Esophagus muscularis mucosa (tissue), 4 donors: ENCODE measurements at regions not wholly inside any gene's neighbourhood (a gene's known extent, or its start where the extent isn't known, plus 50 kb on each side); places are given as distances from the start of the nearest gene placed in this dataset.

Experiments
- DNase-seq: peaks from one replicate; pipeline ENCODE4 v3.0.0-alpha.2; 2017; ENCODE audit errors: extremely low spot score
- H3K27ac ChIP-seq, 4 donors: fragments of 200-600 bp; sonication (generic); replicated peaks in 1 of 4; 1 replicate in 3 of 4; 2 replicates in 1 of 4; pipeline ENCODE4 v1.5.1; 2016 to 2019; ENCODE audit warnings: mild to moderate bottlenecking in 1 of 4
- H3K27me3 ChIP-seq, 4 donors: fragments of 200-600 bp; sonication (generic); one replicate each; pipeline versions ENCODE4 v1.5.1 to v1.6.0; 2016 to 2019
- H3K36me3 ChIP-seq, 4 donors: fragments of 200-600 bp; sonication (generic); one replicate each; pipeline ENCODE4 v1.5.1; 2016 to 2019
- H3K4me1 ChIP-seq, 4 donors: fragments of 200-600 bp; sonication (generic); one replicate each; pipeline ENCODE4 v1.5.1; 2016 to 2019
- H3K4me3 ChIP-seq, 4 donors: fragments of 200-600 bp; sonication (generic); 1 replicate in 2 of 4; 2 replicates in 2 of 4; pipeline ENCODE4 v1.5.1; 2016 to 2019; ENCODE audit warnings: mild to moderate bottlenecking in 4 of 4, moderate library complexity in 1 of 4
- H3K9me3 ChIP-seq, 4 donors: fragments of 200-600 bp; sonication (generic); 1 replicate in 3 of 4; 2 replicates in 1 of 4; pipeline ENCODE4 v1.5.1; 2016 to 2019
- EP300 ChIP-seq: sonication (generic); formaldehyde crosslinking; IDR thresholded peaks from one replicate; pipeline ENCODE4 v1.6.1; 2017; ENCODE audit warnings: antibody characterized with exemption
- POLR2A ChIP-seq: fragments of 450-650 bp; IDR thresholded peaks from one replicate; pipeline ENCODE4 v1.6.1; 2017; ENCODE audit warnings: antibody characterized with exemption, moderate library complexity, mild to moderate bottlenecking, low read depth
- POLR2AphosphoS5 ChIP-seq, 2 donors: sonication (generic); formaldehyde crosslinking; IDR thresholded peaks; one replicate each; pipeline ENCODE4 v1.6.1; 2017; ENCODE audit warnings: antibody characterized with exemption in 2 of 2
- WGBS: methylation state at CpG from one replicate; pipeline ENCODE4 v1.1.5; 2018; 5-methylcytosine and 5-hydroxymethylcytosine counted together
- intact Hi-C: fragments of 100-400 bp; cut with DNase I; formaldehyde crosslinking; loops from one replicate; pipeline ENCODE4 v1.15.1; 2023
- TF ChIP-seq, protein P1 (sequence below), 3 experiments: fragments of 200-600 bp in 2 of 3; fragments of 450-650 bp in 1 of 3; sonication (generic) in 2 of 3; IDR thresholded peaks; one replicate each; pipeline ENCODE4 v1.5.1; 2017 to 2019; ENCODE audit warnings: antibody characterized with exemption in 3 of 3, mild to moderate bottlenecking in 2 of 3, moderate library complexity in 1 of 3

DNA sequence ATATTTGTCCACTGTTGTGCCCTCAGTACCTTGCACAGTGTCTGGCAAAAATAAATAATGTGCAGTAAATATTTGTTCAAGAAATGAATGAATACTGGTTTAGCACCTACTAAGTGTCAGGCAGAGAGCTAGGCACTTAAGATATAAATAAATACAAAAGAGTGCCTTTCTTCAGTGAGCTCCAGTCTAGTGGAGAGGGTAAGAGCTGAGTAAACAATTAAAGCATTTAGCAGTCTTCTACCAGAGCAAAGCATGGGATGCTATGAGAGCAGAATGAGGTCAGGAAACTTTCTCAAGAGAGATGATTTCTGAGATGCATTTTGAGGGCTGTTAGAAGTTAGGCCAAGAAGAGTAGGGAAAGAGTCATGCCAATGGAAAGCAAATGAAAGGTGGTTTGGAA lies 314.7 kb downstream of the DSC3 start:
- Histone ChIP-seq H3K27me3 (no peaks in the 10 kb centered on the region), H3K4me1 (no peaks in the 10 kb centered on the region), H3K36me3 (no peaks in the 10 kb centered on the region), H3K27ac (no peak overlapping the region), H3K4me3 (no peak overlapping the region), H3K9me3 (no peaks in the 10 kb centered on the region)
- intact Hi-C loops, result no loop called here
- DNase-seq, result no peak
- TF ChIP-seq EP300, result no peak
- TF ChIP-seq POLR2A, result no peak
- TF ChIP-seq POLR2AphosphoS5 (IDR thresholded peaks at IDR 0.05), result no peak
- TF ChIP-seq, protein P1, sequence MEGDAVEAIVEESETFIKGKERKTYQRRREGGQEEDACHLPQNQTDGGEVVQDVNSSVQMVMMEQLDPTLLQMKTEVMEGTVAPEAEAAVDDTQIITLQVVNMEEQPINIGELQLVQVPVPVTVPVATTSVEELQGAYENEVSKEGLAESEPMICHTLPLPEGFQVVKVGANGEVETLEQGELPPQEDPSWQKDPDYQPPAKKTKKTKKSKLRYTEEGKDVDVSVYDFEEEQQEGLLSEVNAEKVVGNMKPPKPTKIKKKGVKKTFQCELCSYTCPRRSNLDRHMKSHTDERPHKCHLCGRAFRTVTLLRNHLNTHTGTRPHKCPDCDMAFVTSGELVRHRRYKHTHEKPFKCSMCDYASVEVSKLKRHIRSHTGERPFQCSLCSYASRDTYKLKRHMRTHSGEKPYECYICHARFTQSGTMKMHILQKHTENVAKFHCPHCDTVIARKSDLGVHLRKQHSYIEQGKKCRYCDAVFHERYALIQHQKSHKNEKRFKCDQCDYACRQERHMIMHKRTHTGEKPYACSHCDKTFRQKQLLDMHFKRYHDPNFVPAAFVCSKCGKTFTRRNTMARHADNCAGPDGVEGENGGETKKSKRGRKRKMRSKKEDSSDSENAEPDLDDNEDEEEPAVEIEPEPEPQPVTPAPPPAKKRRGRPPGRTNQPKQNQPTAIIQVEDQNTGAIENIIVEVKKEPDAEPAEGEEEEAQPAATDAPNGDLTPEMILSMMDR (IDR thresholded peaks at IDR 0.05), result no peak

DNA sequence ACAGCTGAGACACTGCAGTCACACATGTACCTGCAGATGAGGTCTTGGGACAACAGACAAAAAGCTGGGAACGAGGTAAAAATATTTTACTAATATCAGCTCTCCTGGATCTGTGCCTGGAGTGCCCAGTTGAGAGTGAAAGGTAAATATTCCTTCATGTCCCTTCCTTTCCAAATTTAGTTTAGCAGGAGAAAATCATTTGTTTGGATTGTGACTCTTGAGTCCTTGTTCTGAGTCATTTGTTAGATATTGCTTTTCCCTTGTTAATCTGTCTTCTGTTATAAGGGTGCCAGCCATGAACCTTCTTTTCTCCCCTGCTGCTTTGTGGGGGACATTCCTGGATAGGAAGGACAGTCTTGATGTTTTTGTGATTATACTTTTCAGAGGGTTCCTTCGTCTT lies 329.2 kb downstream of the DSC3 start:
- H3K27me3 ChIP-seq, result no peaks in the 10 kb centered on the region
- no peak overlapping the region for H3K4me3 ChIP-seq
- TF ChIP-seq POLR2A (no peak), POLR2AphosphoS5 (IDR thresholded peaks at IDR 0.05) (no peak), EP300 (no peak)
- TF ChIP-seq, protein P1 (IDR thresholded peaks at IDR 0.05), result no peak
- 64% methylated on average over 2 of the region's 2 CpGs for WGBS
- no peaks in the 10 kb centered on the region for H3K36me3 ChIP-seq
- DNase-seq, result no peak
- intact Hi-C loops, result no loop called here
- H3K9me3 ChIP-seq, result no peaks in the 10 kb centered on the region
- no peak overlapping the region for H3K27ac ChIP-seq
- H3K4me1 ChIP-seq, result no peaks in the 10 kb centered on the region

DNA sequence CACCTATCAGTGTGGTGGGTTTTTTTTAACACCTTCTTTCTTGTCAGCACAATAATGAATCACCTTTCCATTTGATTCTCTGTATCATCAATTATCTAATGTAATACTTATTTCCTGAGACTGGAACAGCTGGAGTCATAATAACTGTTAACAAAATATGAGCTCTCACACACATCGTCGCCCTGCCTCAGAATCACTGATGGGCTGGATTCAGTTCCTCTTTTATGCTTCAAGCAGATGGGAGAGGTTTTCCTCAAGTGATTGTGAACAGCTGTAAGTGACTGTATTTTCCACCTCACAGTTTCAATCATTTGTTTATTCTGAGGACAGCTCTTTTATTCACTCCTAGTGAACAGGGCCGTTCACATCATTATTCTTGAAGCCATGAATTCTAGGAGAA lies 330.2 kb downstream of the DSC3 start:
- no peaks in the 10 kb centered on the region for H3K4me1 ChIP-seq
- no peak overlapping the region for H3K4me3 ChIP-seq
- H3K27ac ChIP-seq, result no peak overlapping the region
- DNase-seq, result no peak
- TF ChIP-seq EP300 (no peak), POLR2A (no peak), POLR2AphosphoS5 (IDR thresholded peaks at IDR 0.05) (no peak)
- TF ChIP-seq, protein P1 (IDR thresholded peaks at IDR 0.05), result no peak
- intact Hi-C loops, result no loop called here
- H3K9me3 ChIP-seq, result no peaks in the 10 kb centered on the region
- no peaks in the 10 kb centered on the region for H3K27me3 ChIP-seq
- no peaks in the 10 kb centered on the region for H3K36me3 ChIP-seq
- WGBS, result 42% methylated on average over 3 of the region's 3 CpGs

DNA sequence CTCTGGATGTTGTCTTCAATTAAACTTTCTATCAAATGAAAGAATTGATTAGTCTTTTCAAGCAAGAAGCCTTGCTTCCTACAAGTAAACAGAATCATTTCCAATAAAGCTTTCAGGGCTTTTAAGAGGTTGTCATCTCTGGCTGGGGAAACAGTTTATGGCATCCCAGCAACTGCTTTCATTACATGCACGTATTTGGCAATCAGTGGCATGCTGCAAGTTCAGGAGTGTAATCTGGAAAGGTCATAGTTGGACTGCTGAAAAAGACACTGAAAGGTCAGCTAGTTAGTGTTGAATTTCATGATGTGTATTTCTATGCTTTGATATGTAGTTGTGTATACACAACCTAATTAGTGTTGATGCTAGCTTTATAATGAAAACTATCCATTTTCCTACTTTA lies 332.9 kb downstream of the DSC3 start:
- no peak overlapping the region for H3K27ac ChIP-seq
- no peak overlapping the region for H3K4me3 ChIP-seq
- TF ChIP-seq, protein P1 (IDR thresholded peaks at IDR 0.05), result no peak
- TF ChIP-seq EP300, result no peak
- TF ChIP-seq POLR2AphosphoS5 (IDR thresholded peaks at IDR 0.05), result no peak
- TF ChIP-seq POLR2A, result no peak
- no peaks in the 10 kb centered on the region for H3K27me3 ChIP-seq
- intact Hi-C loops, result no loop called here
- no peaks in the 10 kb centered on the region for H3K36me3 ChIP-seq
- H3K9me3 ChIP-seq, result no peaks in the 10 kb centered on the region
- no peak for DNase-seq
- 38% methylated on average over 1 of the region's 1 CpG for WGBS
- no peaks in the 10 kb centered on the region for H3K4me1 ChIP-seq

DNA sequence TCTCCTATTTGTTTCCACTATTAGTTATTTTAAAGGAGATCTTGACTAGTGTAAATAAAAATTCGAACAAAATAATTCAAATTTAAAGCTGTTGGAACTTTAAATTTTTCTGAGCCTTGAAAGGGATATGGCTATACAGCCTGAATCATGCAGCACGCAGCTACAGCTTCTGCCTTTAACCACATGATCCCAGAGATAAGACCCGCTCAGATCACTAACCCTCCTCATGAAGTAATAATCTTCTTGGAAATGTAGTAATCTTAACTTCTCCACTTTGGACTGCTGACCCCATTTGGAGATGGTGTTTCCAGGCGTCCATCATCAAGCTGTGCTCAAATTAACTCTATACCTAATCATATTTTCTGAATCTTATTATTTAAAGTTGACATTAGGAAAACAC lies 336.6 kb downstream of the DSC3 start:
- H3K4me3 ChIP-seq, result no peak overlapping the region
- H3K9me3 ChIP-seq, result no peaks in the 10 kb centered on the region
- no peaks in the 10 kb centered on the region for H3K4me1 ChIP-seq
- no peaks in the 10 kb centered on the region for H3K36me3 ChIP-seq
- intact Hi-C loops, result no loop called here
- DNase-seq, result no peak
- TF ChIP-seq, protein P1 (IDR thresholded peaks at IDR 0.05), result no peak
- TF ChIP-seq POLR2AphosphoS5 (IDR thresholded peaks at IDR 0.05), result no peak
- no peak for TF ChIP-seq EP300
- TF ChIP-seq POLR2A, result no peak
- 78% methylated on average over 4 of the region's 4 CpGs for WGBS
- H3K27ac ChIP-seq, result no peak overlapping the region
- H3K27me3 ChIP-seq, result no peaks in the 10 kb centered on the region
